ENCODE measurements at regions not wholly inside any gene's neighbourhood (a gene's known extent, or its start where the extent isn't known, plus 50 kb on each side); places are given as distances from the start of the nearest gene placed in this dataset.

DNA sequence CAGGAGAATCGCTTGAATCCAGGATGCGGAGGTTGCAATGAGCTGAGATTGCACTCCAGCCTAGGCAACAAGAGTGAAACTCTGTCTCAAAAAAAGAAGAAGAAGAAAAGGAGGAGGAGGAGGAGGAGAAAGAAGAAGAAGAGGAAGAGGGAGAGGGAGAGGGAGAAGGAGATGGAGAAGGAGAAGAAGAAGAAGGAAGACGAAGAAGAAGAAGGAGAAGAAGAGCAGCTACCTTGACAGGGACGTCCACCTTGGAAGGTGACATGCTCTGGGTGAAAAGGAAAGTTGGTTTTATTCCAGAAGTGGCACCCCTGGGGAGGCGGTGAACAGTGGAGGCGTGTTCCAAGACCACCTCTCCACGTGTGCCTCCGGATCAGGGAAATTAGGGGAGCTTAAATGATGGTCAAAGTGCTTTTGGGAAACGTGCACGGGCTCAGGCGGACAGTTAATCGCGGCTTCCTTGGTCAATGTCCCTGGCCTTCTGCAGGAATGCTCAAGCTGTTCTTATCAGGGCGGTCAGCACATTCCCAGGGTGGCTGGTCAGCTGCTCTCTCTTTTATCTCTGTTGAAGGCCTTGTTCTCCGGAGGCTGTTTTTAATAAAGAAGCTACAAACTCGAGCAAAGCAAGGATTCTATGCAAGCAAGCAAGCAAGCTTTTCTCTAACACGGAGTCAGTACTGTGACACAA lies 78.9 kb upstream of the PEG3 start:
- ChIA-PET CTCF (ENCODE audit: low intra/inter-chr PET ratio) (no interaction called here), POLR2A (no interaction called here)
- WGBS (ENCODE audit: insufficient coverage, low coverage, missing lambda C conversion rate) = 4% methylated on average over 13 of the region's 17 CpGs
- no peaks in the 10 kb centered on the region for H3K79me2 ChIP-seq (ENCODE audit: control insufficient read depth, insufficient read depth, low read length)
- no peak overlapping the region for H3K27ac ChIP-seq (ENCODE audit: extremely low read depth, low read depth, low read length)
- DNase-seq (ENCODE audit: extremely low read depth in 1 of 4, low spot score in 3 of 4) (no peak), FAIRE-seq (no peak), ATAC-seq (no peak)
- H4K20me1 ChIP-seq (replicated peaks; ENCODE audit: control insufficient read depth, insufficient read depth, low read length) = no peaks in the 10 kb centered on the region
- no peak overlapping the region for H3K4me3 ChIP-seq
- H3K9me3 ChIP-seq (replicated peaks; ENCODE audit: control insufficient read depth, insufficient read depth, low read depth, low read length) = no peaks in the 10 kb centered on the region
- intact Hi-C loops (cut with micrococcal nuclease) = no loop called here
- in situ Hi-C loops (cut with MboI) = no loop called here
- no peaks in the 10 kb centered on the region for H3K9me1 ChIP-seq (ENCODE audit: control insufficient read depth, insufficient read depth, low read length)
- H3K27me3 ChIP-seq (ENCODE audit: control insufficient read depth in 2 of 2, insufficient read depth in 2 of 2, low read length in 2 of 2) = no peaks in the 10 kb centered on the region
- no TSS peak for BruUV-seq (replicated peaks)
- H3K36me3 ChIP-seq (ENCODE audit: control insufficient read depth, insufficient read depth, low read length) = no peaks in the 10 kb centered on the region
- H3K4me2 ChIP-seq (ENCODE audit: insufficient read depth, low read length) = no peak overlapping the region
- no peaks in the 10 kb centered on the region for H3K4me1 ChIP-seq (replicated peaks in 1 of 2; ENCODE audit: control insufficient read depth in 2 of 2, insufficient read depth in 2 of 2, low read length in 2 of 2)
- H2AFZ ChIP-seq (ENCODE audit: low read depth, low read length) = no peak overlapping the region
- no peak overlapping the region for H3K9ac ChIP-seq (ENCODE audit: insufficient read depth in 1 of 2, low read depth in 2 of 2, low read length in 2 of 2)
- TF ChIP-seq SMAD1 (IDR thresholded peaks at IDR 0.05; ENCODE audit: low read depth, low read length, partially characterized antibody) (no peak), HDGF (IDR thresholded peaks at IDR 0.05) (no peak), SP2 (IDR thresholded peaks at IDR 0.05; ENCODE audit: extremely low read depth, low read depth, low read length, poor library complexity, severe bottlenecking) (no peak), NFXL1 (CRISPR knock-in tag; IDR thresholded peaks at IDR 0.05) (no peak), KLF6 (CRISPR knock-in tag; IDR thresholded peaks at IDR 0.05; ENCODE audit: borderline replicate concordance) (no peak), YBX1 (IDR thresholded peaks at IDR 0.05) (no peak), BRD9 (IDR thresholded peaks at IDR 0.05; ENCODE audit: low read depth, partially characterized antibody) (no peak), MTA2 (IDR thresholded peaks at IDR 0.05; ENCODE audit: low read depth) (no peak), PHF21A (IDR thresholded peaks at IDR 0.05; ENCODE audit: borderline replicate concordance, low read depth) (no peak), MEF2A (IDR thresholded peaks at IDR 0.05; ENCODE audit: control insufficient read depth, low read depth, low read length) (no peak)
- TF ChIP-seq, protein P1, sequence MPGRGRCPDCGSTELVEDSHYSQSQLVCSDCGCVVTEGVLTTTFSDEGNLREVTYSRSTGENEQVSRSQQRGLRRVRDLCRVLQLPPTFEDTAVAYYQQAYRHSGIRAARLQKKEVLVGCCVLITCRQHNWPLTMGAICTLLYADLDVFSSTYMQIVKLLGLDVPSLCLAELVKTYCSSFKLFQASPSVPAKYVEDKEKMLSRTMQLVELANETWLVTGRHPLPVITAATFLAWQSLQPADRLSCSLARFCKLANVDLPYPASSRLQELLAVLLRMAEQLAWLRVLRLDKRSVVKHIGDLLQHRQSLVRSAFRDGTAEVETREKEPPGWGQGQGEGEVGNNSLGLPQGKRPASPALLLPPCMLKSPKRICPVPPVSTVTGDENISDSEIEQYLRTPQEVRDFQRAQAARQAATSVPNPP (IDR thresholded peaks at IDR 0.05; ENCODE audit: borderline replicate concordance, insufficient read depth, insufficient read length) = no peak
- TF ChIP-seq, protein P2, sequence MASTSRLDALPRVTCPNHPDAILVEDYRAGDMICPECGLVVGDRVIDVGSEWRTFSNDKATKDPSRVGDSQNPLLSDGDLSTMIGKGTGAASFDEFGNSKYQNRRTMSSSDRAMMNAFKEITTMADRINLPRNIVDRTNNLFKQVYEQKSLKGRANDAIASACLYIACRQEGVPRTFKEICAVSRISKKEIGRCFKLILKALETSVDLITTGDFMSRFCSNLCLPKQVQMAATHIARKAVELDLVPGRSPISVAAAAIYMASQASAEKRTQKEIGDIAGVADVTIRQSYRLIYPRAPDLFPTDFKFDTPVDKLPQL (IDR thresholded peaks at IDR 0.05; ENCODE audit: extremely low read depth, insufficient read length) = no peak
- TF ChIP-seq, protein P3, sequence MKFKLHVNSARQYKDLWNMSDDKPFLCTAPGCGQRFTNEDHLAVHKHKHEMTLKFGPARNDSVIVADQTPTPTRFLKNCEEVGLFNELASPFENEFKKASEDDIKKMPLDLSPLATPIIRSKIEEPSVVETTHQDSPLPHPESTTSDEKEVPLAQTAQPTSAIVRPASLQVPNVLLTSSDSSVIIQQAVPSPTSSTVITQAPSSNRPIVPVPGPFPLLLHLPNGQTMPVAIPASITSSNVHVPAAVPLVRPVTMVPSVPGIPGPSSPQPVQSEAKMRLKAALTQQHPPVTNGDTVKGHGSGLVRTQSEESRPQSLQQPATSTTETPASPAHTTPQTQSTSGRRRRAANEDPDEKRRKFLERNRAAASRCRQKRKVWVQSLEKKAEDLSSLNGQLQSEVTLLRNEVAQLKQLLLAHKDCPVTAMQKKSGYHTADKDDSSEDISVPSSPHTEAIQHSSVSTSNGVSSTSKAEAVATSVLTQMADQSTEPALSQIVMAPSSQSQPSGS (CRISPR knock-in tag; IDR thresholded peaks at IDR 0.05) = no peak
- TF ChIP-seq, protein P4, sequence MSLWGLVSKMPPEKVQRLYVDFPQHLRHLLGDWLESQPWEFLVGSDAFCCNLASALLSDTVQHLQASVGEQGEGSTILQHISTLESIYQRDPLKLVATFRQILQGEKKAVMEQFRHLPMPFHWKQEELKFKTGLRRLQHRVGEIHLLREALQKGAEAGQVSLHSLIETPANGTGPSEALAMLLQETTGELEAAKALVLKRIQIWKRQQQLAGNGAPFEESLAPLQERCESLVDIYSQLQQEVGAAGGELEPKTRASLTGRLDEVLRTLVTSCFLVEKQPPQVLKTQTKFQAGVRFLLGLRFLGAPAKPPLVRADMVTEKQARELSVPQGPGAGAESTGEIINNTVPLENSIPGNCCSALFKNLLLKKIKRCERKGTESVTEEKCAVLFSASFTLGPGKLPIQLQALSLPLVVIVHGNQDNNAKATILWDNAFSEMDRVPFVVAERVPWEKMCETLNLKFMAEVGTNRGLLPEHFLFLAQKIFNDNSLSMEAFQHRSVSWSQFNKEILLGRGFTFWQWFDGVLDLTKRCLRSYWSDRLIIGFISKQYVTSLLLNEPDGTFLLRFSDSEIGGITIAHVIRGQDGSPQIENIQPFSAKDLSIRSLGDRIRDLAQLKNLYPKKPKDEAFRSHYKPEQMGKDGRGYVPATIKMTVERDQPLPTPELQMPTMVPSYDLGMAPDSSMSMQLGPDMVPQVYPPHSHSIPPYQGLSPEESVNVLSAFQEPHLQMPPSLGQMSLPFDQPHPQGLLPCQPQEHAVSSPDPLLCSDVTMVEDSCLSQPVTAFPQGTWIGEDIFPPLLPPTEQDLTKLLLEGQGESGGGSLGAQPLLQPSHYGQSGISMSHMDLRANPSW (CRISPR knock-in tag; IDR thresholded peaks at IDR 0.05) = no peak
- TF ChIP-seq, protein P5, sequence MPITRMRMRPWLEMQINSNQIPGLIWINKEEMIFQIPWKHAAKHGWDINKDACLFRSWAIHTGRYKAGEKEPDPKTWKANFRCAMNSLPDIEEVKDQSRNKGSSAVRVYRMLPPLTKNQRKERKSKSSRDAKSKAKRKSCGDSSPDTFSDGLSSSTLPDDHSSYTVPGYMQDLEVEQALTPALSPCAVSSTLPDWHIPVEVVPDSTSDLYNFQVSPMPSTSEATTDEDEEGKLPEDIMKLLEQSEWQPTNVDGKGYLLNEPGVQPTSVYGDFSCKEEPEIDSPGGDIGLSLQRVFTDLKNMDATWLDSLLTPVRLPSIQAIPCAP (CRISPR knock-in tag; IDR thresholded peaks at IDR 0.05; ENCODE audit: borderline replicate concordance) = no peak

All from K562 (cell line).